Activated naive CD8-positive, alpha-beta T cell (primary cell): ENCODE measurements at regions not wholly inside any gene's neighbourhood (a gene's known extent, or its start where the extent isn't known, plus 50 kb on each side); places are given as distances from the start of the nearest gene placed in this dataset.
"Not testable (repeated sequence)": the region's sequence is repeated elsewhere in the genome, so short reads cannot be mapped to it uniquely, and the experiment has no call there.

Experiments
- H3K27ac Mint-ChIP-seq: one replicate; pipeline ENCODE4 v1.8.0; 2021; ENCODE audit warnings: mixed read lengths
- H3K27me3 Mint-ChIP-seq: one replicate; pipeline ENCODE4 v1.8.0; 2021; ENCODE audit warnings: mixed read lengths
- H3K36me3 Mint-ChIP-seq: one replicate; pipeline ENCODE4 v1.8.0; 2021; ENCODE audit warnings: mixed read lengths
- H3K4me1 Mint-ChIP-seq: one replicate; pipeline ENCODE4 v1.8.0; 2021; ENCODE audit warnings: low read depth, mixed read lengths
- H3K4me3 Mint-ChIP-seq: one replicate; pipeline ENCODE4 v1.8.0; 2021; ENCODE audit warnings: mild to moderate bottlenecking, mixed read lengths
- H3K9me3 Mint-ChIP-seq: one replicate; pipeline ENCODE4 v1.8.0; 2021; ENCODE audit warnings: low read depth, mixed read lengths

DNA sequence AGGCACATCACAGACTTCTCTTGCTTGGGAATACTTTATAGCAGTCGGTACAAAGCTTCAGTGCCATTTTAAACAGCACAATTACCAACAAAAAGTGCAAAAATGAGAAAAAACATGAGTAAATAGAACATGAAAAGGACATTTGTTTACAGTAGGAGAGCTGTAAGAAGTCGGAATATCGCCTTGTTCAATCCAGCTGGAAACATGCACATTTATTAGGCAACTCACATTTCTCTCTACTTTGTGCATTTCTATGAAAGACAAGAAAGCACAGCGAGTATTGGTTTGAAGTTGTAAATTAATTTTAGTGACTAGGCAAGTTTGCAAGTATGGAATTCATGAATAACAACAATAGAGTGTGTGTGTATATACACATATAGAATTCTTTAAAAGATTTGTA, 484.7 kb downstream of the DACH1 start:
- peaks cover 9% of the 10 kb centered on the region for H3K9me3 Mint-ChIP-seq
- H3K27ac Mint-ChIP-seq, result no peak overlapping the region
- no peaks in the 10 kb centered on the region for H3K4me1 Mint-ChIP-seq
- no peak overlapping the region for H3K4me3 Mint-ChIP-seq
- no peaks in the 10 kb centered on the region for H3K27me3 Mint-ChIP-seq
- no peaks in the 10 kb centered on the region for H3K36me3 Mint-ChIP-seq

DNA sequence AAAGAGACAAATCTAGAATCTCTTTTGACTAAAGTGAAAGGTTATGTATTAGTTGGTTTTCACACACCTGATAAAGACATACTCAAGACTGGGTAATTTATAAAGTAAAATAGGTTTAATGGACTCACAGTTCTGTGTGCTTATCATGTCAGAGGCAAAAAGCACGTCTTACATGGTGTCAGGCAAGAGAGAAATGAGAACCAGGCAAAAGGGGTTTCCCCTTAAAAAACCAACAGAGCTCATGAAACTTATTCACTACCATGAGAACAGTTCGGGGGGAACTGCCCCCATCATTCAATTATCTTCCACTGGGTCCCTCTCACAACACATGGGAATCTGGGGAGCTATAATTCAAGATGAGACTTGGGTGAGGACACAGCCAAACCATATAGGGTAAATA, 486.8 kb downstream of the DACH1 start:
- no peak overlapping the region for H3K4me3 Mint-ChIP-seq
- H3K4me1 Mint-ChIP-seq, result no peaks in the 10 kb centered on the region
- H3K9me3 Mint-ChIP-seq, result peaks cover 9% of the 10 kb centered on the region
- H3K27ac Mint-ChIP-seq, result no peak overlapping the region
- no peaks in the 10 kb centered on the region for H3K36me3 Mint-ChIP-seq
- no peaks in the 10 kb centered on the region for H3K27me3 Mint-ChIP-seq

DNA sequence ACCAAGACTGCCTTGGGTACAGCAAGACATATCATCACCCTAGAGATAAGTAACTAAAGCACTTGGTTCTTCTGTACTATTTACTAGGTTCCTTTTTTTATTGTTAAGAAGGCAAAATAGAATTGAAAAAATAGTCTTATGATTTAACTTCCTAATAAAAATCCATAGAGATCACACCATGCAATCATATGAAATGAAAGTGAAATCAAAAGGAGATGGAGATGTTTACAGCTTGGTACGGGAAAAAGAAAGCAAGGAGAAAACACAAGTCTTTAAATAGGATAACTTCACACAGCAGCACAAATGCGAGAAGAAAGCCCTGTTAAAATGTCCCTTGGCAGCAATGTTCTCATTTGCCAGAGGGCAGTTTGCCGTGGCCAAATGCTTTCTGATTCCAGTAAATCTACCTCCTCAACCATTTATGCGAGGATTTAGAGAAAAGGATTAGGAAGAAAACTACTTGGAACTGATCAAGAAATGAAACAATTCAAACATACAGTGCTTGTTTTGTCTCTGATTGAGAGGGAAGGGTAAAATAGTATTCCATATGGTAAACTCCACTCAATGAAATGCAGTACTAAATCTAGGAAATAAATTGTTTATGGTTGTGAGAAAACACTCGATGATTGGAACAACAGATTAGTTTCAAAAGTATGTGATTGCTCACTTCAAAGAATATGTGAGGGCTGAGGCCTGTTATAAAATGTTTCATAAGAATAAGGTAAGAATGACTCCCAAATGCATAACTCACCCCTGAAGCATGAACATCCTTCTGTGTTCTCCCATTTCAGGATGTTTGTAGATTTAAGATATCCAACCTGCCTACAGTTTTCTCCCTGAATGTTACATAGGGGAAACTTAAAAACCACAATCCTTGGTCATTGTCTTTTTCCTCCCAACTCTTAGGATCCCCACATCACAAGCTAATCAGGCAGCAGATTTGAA, 487.8 kb downstream of the DACH1 start:
- no peaks in the 10 kb centered on the region for H3K4me1 Mint-ChIP-seq
- no peaks in the 10 kb centered on the region for H3K27me3 Mint-ChIP-seq
- peaks cover 9% of the 10 kb centered on the region for H3K9me3 Mint-ChIP-seq
- H3K36me3 Mint-ChIP-seq, result no peaks in the 10 kb centered on the region
- no peak overlapping the region for H3K27ac Mint-ChIP-seq
- no peak overlapping the region for H3K4me3 Mint-ChIP-seq

DNA sequence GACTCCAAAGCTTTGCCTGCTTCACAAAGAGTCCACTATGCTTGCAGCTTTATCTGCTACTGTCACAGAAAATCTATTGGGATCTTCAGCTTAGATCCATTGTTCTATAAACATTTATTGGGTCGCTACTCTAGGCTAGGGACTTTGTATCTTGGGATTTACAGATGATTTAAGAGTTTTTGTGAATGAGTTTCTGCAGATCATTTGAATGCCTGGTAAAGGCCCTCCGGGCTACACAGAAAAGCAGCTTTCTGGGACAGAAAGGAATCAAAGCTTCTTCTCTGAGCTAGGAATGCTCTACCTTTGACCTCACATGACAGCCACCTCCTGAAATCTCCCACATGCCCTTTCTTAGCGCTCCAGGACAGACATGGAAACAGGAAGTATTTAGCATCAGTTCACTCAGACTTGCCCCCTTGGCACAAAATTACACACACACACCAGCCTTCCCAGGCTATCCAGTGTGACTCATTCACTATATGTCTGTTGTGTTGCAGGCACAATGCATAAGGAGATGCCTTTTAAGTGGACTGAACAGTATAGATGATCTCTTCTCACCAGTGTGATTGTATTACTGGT, 492.4 kb downstream of the DACH1 start:
- no peaks in the 10 kb centered on the region for H3K4me1 Mint-ChIP-seq
- H3K27ac Mint-ChIP-seq, result no peak overlapping the region
- H3K27me3 Mint-ChIP-seq, result no peaks in the 10 kb centered on the region
- no peak overlapping the region for H3K4me3 Mint-ChIP-seq
- no peaks in the 10 kb centered on the region for H3K36me3 Mint-ChIP-seq
- peaks cover under 1% of the 10 kb centered on the region for H3K9me3 Mint-ChIP-seq

DNA sequence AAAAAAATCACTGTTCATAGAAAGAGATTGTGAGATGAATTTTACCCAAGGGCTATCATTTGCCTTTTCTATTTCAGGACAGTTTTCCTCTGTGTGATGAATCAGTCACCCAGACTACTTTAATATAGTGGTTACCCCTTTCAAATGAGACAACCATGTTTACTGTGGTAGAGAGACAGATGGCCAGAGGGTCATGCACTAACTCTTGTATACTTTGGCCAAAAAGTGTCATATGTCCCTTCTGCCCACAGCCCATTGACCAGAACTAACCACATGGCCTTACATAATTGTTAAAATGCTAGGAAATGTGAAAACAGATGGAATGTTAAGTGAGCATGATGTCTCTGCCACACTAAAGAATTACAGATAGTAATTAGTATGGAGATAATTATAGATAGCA, 498.7 kb downstream of the DACH1 start:
- Mint-ChIP-seq H3K27ac (no peak overlapping the region), H3K4me3 (no peak overlapping the region), H3K4me1 (no peaks in the 10 kb centered on the region), H3K27me3 (no peaks in the 10 kb centered on the region), H3K36me3 (no peaks in the 10 kb centered on the region), H3K9me3 (no peaks in the 10 kb centered on the region)

DNA sequence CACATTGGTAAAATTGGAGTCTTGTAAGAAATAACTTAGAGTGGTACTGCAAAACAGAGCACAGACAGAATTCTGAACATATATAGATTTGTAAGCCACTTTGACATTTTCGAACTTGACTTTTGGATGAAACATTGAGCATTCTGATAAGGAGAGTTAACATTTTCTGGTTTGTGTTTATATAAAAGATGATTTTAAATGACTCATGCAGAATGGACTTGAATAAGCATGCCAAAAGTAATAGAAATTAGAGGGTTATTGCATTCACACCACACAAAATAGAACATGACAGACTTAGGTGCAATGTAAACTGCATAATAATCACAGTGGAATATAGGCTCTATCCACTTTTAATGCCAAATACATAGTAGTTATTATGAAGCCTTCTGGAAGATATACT, 507.0 kb downstream of the DACH1 start:
- H3K27ac Mint-ChIP-seq, result no peak overlapping the region
- H3K4me3 Mint-ChIP-seq, result no peak overlapping the region
- H3K9me3 Mint-ChIP-seq, result peaks cover under 1% of the 10 kb centered on the region
- no peaks in the 10 kb centered on the region for H3K36me3 Mint-ChIP-seq
- H3K27me3 Mint-ChIP-seq, result no peaks in the 10 kb centered on the region
- no peaks in the 10 kb centered on the region for H3K4me1 Mint-ChIP-seq

DNA sequence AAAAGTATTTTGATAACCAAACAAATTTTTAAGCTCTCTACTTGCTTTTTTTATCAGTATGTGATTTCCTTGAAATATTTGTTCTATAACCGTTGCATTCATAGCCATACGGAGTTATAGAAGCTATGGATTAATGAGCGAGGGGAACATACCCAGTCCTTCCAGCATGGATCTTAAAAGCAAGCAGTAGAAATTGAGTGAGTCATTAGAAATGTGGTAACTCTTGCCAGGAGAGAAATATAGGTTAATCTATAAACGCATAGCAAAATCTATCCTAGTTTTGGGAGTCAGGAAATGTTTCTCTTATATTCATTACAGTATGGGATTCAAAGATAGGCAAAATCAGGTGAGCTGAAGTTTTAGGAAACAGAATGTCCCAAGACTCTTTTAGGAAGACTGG, 507.4 kb downstream of the DACH1 start:
- Mint-ChIP-seq H3K27me3 (no peaks in the 10 kb centered on the region), H3K9me3 (peaks cover 3% of the 10 kb centered on the region), H3K27ac (no peak overlapping the region), H3K36me3 (no peaks in the 10 kb centered on the region), H3K4me3 (no peak overlapping the region), H3K4me1 (no peaks in the 10 kb centered on the region)

DNA sequence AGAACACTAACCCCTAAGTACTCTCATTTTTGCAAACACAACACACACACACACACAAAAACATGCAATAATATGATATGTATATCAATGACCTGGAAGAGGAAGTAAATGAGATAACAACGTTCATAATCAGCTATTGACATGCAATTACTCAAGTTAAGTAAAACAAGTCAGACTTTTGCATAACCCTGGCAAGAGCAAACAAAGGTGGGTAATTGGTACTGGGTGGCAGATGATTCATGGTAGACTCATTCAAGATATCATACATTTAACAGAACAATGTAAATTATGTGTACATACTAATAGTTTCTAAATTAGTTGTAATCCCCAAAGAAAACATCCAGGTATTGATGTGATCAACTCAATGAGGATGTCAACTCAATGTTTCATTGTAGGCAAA, 508.8 kb downstream of the DACH1 start:
- Mint-ChIP-seq H3K27me3 (no peaks in the 10 kb centered on the region), H3K36me3 (no peaks in the 10 kb centered on the region), H3K4me1 (no peaks in the 10 kb centered on the region), H3K27ac (no peak overlapping the region), H3K9me3 (peaks cover 3% of the 10 kb centered on the region), H3K4me3 (no peak overlapping the region)

DNA sequence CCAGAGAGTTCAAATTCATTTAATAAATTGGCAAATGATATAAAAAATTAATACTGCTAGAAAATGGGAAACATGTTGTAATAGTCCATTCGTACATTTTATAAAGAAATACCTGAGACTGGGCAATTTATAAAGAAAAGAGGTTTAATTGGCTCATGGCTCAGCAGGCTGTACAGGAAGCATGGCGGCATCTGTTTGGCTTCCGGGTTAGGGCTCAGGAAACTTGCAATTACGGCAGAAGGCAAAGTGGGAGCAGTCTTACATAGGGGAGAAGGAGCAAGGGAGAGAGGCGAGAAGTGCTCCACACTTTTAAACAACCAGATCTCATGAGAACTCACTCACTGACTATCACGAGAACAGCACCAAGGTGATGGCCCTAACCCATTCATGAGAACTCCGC, 512.0 kb downstream of the DACH1 start:
- H3K27ac Mint-ChIP-seq, result no peak overlapping the region

DNA sequence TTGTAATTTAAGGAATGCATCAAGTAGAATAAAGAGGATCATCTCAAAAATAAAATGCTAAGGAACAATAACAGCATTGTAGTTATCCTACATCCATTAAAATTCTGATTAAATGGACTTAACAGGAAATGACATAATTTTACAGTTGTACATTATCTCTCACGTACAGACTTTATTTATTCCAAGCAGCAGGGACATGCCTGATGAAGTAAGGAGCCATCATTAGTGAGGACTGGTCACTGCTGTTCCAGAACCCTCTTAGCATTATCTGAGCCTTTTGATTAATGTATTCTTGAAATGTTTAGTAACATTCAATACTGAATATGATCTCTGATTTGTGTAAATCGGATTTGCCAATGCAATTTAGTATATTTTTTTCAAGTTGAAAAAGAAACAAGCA, 516.1 kb downstream of the DACH1 start:
- H3K9me3 Mint-ChIP-seq, result peaks cover 3% of the 10 kb centered on the region
- no peaks in the 10 kb centered on the region for H3K4me1 Mint-ChIP-seq
- H3K27me3 Mint-ChIP-seq, result no peaks in the 10 kb centered on the region
- H3K36me3 Mint-ChIP-seq, result no peaks in the 10 kb centered on the region
- H3K27ac Mint-ChIP-seq, result no peak overlapping the region
- H3K4me3 Mint-ChIP-seq, result no peak overlapping the region

More for the DNA sequence above, 512.0 kb downstream of the DACH1 start:
- no peaks in the 10 kb centered on the region for H3K36me3 Mint-ChIP-seq
- H3K4me1 Mint-ChIP-seq, result no peaks in the 10 kb centered on the region
- H3K9me3 Mint-ChIP-seq, result peaks cover 3% of the 10 kb centered on the region
- H3K4me3 Mint-ChIP-seq, result no peak overlapping the region
- no peaks in the 10 kb centered on the region for H3K27me3 Mint-ChIP-seq

DNA sequence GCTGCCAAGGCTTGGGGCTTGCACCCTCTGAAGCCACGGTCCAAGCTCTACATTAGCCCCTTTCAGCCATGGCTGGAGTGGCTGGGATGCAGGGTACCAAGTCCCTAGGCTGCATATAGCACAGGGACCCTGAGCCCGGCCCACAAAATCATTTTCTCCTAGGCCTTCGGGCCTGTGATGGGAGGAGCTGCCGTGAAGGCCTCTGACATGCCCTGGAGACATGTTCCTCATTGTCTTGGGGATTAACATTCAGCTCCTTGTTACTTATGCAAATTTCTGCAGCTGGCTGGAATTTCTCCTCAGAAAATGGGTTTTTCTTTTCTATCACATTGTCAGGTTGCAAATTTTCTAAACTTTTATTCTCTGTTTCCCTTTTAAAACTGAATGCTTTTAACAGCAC, 521.1 kb downstream of the DACH1 start:
- not testable (repeated sequence) for H3K27ac Mint-ChIP-seq, H3K36me3 Mint-ChIP-seq, H3K4me1 Mint-ChIP-seq, H3K9me3 Mint-ChIP-seq, H3K27me3 Mint-ChIP-seq, H3K4me3 Mint-ChIP-seq

DNA sequence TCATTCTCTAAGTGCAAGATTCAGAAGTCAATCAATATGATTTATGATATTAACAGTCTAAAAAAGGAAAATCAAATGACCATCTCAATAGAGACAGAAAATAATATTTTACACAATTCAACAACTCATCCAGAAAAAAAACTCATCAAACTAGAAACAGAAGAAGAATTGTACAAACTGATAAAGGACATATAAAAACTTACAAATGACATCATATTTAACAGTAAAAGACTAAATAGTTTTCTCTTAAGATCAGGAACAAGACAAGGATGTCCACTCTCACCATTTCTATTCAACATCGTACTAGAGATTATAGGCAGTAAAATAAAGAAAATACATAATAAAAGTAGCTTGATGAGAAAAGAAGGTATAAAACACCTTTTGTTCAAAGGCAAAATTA, 527.3 kb downstream of the DACH1 start:
- no peaks in the 10 kb centered on the region for H3K4me1 Mint-ChIP-seq
- no peak overlapping the region for H3K4me3 Mint-ChIP-seq
- no peaks in the 10 kb centered on the region for H3K27me3 Mint-ChIP-seq
- no peaks in the 10 kb centered on the region for H3K36me3 Mint-ChIP-seq
- H3K9me3 Mint-ChIP-seq, result no peaks in the 10 kb centered on the region
- H3K27ac Mint-ChIP-seq, result no peak overlapping the region

DNA sequence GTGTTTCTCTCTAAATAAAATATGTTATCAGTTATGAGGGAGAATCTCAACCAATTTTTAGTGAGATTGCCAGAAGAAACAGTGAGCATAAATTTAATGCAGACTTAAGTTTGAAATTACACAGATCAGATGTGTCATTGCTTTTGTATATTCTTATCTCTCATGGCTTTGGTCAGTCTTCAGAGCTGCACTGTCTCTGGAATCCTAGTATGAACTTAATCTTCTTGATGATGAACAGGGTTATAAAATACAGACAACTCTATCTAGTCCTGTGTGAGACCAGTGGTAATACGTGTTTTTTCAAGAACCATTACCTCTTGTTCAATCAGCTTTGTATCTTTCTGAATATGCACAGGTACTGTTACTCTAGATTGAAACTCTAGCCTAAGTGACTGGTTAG, 528.0 kb downstream of the DACH1 start:
- no peak overlapping the region for H3K27ac Mint-ChIP-seq
- no peaks in the 10 kb centered on the region for H3K9me3 Mint-ChIP-seq
- no peak overlapping the region for H3K4me3 Mint-ChIP-seq
- H3K36me3 Mint-ChIP-seq, result no peaks in the 10 kb centered on the region
- H3K27me3 Mint-ChIP-seq, result no peaks in the 10 kb centered on the region
- no peaks in the 10 kb centered on the region for H3K4me1 Mint-ChIP-seq

DNA sequence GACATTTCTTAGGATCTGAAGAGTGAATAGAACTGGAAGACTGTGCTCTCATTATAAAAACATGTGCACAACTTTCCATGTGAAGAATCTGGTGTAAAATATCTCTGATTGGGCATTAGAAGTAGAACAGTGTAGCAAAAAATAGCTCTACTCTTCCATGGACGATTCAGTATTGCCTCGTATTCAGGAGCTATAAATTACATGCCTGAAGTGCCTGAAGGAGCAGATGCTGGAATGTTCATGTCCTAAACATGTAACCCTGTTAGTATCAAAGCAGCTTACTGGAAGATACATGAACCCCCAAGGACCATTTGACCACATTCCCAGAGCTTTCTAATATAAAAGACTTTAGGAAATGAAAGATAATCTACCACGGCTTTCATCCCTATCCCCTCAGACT, 528.9 kb downstream of the DACH1 start:
- H3K27ac Mint-ChIP-seq, result no peak overlapping the region
- no peaks in the 10 kb centered on the region for H3K9me3 Mint-ChIP-seq
- no peaks in the 10 kb centered on the region for H3K4me1 Mint-ChIP-seq
- no peak overlapping the region for H3K4me3 Mint-ChIP-seq
- no peaks in the 10 kb centered on the region for H3K36me3 Mint-ChIP-seq
- no peaks in the 10 kb centered on the region for H3K27me3 Mint-ChIP-seq

DNA sequence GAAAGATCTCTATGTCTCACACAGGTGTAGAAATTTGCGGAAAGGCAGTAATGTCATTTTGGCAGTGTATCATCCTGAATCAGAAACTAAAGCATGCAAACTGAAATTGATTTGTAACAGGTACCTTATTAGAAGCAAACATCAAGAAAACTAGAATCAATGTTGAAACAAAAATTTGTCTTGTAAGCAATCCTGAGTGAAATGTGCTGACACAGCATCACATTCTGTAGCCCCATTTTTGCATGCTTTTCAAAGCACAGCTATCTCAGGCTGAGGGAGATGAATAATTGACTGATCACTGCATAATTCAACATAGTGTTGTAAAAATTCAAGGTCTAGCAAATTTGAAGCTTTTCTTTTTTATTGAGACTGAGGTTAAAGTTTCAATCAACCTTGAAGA, 539.7 kb downstream of the DACH1 start:
- peaks cover 2% of the 10 kb centered on the region for H3K27me3 Mint-ChIP-seq
- H3K27ac Mint-ChIP-seq, result no peak overlapping the region
- H3K4me1 Mint-ChIP-seq, result no peaks in the 10 kb centered on the region
- no peak overlapping the region for H3K4me3 Mint-ChIP-seq
- no peaks in the 10 kb centered on the region for H3K9me3 Mint-ChIP-seq
- no peaks in the 10 kb centered on the region for H3K36me3 Mint-ChIP-seq

DNA sequence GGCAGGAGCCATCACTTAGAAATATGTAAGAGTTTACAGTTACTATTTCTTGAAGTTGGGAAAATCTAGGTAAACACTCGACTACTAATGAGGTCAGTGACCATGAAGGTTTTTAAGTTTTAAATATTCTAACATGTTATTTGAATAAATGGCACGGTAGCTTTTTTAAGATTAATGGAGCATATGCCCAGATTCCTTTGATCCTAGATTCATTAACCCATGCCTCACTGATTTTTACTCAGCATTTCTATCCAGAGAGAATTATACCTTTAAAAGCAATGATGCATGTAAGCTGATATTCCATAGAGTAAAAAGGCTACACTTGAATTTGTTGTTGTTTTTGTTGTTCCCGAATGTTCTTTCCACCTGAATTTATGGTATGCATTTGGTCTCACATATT, 541.4 kb downstream of the DACH1 start:
- no peaks in the 10 kb centered on the region for H3K9me3 Mint-ChIP-seq
- H3K27ac Mint-ChIP-seq, result no peak overlapping the region
- H3K4me3 Mint-ChIP-seq, result no peak overlapping the region
- H3K4me1 Mint-ChIP-seq, result no peaks in the 10 kb centered on the region
- no peaks in the 10 kb centered on the region for H3K36me3 Mint-ChIP-seq
- peaks cover 2% of the 10 kb centered on the region for H3K27me3 Mint-ChIP-seq
